HG03342 (cell line): ENCODE measurements at regions not wholly inside any gene's neighbourhood (a gene's known extent, or its start where the extent isn't known, plus 50 kb on each side); places are given as distances from the start of the nearest gene placed in this dataset.

Experiments used
- ATAC-seq: cut with Tn5 transposase; IDR thresholded peaks from one replicate; pipeline ENCODE4 v1.9.1; 2021; ENCODE audit warnings: mild to moderate bottlenecking, moderate library complexity; ENCODE audit not compliant: unreplicated experiment

DNA sequence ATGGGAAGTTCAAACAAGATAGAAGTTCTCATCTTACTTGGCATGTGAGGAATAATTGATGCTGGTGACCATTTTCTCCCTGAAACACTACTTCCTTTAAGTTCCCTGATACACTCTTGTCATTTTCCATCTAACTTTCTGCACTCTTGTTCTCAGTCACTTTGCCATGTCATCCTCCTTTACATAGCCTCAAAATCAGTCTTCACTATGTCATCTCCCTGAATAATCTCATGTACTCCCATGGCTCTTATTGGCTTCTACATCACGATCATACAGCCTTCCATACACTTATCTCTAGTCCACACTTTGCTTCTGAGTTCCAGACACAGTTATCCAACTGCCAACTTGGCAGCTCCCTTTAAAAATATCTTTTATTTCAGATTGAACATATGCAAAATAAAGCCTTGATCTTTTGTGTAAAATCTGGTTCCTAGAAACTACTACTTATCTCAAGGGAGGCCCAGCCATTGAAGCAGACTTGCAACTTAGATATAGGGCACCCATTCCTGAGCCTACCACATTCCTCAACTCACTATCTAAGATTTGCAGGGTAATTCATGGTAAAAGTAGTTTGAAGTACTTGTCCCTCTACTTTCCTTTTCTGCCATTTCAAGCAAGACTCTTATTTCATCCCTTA is 1070.2 kb upstream of the NXPH2 start:
- no peak for ATAC-seq

DNA sequence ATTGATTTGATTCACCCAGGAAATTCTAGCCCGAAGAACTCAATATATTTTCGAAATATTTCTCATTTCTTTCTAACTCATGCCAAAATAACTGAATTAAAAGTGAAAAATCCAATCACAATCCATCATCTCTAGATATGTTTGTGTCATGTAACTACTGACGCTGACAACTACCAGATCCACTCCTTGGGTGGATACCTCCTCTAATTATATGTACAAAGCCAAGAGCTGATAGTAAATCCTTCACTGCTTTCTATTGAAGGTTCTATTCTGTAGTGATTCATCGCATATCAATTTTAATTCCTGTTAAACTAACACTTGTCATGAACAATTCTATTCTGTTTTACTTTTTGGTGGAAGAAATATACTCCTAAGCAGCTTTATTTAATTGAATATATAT is 1056.6 kb upstream of the NXPH2 start:
- ATAC-seq: no peak

DNA sequence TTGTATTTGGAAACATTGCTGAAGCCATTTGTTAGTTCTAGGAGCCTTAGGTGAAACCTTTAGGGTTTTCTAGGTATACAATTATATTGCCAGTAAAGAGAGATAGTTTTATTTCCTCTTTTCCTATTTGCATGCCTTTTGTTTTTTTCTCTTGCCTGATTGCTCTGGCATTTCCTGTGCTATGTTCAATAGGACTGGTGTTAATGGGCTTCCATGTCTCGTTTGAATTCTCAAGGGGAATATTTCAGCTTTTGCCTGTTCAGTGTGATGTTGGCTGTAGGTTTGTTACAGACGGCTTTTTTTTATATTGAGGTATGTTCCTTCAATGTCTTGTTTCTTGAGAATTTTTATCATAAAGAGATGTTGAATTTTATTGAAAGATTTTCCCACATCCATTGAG is 1054.9 kb upstream of the NXPH2 start:
- no peak for ATAC-seq

DNA sequence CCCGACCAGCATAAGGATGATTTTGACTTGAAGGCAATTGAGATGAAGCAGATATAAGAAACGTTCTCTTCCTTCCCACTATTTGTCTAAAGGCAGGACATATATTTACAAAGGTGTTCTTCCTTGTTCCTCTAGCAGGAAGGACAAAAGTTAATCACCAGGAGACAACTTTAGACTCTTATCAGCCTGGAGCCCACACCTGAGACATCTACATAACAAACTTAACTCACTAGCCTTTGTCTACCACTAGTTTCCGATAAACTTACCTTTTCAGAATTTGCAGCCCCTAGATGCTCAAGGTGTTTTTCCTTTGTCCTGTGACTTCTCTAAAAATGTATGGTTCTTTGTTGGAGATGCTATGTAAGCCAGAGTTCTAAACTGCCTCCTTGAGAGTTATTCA is 1047.8 kb upstream of the NXPH2 start:
- no peak for ATAC-seq

DNA sequence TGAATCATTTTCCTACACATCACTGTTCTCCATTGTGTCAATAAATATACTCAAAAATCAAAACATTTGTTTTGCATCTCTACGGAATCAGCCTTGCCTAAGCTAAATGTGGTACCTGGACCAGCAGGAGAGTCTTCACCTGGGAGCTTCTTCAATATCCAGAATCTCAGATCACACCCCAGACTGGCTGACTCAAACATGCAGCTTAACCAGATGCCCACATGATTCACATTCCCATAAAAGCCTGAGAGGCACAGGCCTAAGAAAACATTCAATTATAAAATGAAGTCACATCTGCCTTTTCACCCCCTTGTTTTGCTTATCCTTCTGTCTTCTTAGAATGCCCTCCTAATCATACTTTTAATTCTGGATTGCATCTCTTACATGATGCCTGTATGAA is 1045.5 kb upstream of the NXPH2 start:
- no peak for ATAC-seq

DNA sequence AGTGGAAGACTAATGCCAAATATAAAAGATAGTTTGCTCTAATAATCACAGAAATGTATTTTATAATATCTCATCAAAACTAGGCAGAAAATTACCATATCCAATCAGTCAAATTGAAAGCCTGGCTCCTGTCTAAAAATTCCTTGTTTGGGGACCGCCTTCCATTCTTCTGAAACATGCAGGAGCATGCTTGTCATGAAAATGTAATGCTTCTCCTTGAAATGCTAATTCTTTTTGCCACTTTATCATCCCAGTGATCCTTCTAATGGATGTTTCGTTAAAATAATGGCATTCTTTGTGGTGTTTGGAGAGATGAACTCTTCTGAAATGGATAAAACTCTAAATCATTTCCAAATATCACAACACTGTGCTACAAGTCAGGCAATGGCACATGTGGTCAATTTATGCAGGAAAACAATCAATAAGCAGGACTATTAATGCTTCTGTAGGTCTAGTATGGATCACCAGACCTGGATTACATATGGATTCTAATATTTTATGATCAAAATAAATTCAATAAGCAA is 1039.1 kb upstream of the NXPH2 start:
- ATAC-seq: no peak

DNA sequence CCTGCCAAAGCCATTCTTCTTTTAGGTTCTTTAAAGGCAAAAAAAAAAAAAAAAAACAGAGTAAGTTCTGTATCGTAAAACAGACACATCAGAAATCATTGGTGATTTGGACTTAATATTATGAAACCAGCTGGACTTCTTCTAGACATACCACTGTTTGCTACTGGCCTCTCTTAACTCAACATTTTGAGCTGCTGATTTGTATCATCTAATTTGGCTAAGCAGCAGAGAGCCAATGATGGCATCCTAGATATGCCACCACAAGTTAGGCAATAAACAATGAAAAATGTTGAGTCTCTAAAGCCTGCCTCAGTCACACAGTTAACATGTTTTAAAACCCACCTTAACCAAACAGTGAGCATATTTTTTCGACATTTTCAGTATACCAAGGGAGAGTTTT is 1034.3 kb upstream of the NXPH2 start:
- ATAC-seq: no peak

DNA sequence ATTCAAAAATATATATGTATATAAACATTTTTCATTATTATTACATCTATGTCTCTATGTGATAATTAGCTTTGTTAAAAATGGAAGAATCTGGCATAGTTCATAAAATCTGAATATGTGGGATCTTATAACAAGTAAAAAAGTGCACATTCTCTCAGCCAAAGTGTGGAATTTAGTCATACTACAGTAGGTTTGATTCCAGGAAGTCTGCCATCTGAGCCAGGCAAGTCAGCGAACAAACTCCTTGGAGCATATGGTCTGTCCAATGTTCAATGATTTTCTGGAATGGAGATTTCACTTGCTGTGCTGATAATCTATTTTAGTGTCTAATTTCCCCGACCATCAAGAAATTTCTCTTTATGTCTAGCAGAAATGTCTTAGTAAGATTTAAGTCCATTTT is 1033.2 kb upstream of the NXPH2 start:
- no peak for ATAC-seq

DNA sequence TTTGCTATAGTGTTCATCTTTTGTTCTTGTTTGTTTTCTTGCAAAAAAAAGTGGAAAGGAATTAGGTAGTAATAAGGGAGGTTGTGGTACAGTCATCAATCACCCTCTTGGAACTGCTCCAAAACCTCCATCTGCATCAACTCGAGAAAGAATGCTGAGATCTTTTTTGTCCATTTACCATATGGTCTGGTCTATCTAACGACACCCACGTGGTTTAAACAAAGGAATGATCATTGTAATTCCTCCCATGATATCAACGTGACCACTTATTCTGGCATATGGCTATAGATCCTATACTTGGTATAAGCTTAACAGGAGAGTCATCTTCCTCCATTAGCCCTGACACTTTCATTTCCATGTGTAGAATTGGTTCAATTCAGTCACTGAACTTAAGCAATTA is 1025.3 kb upstream of the NXPH2 start:
- no peak for ATAC-seq

DNA sequence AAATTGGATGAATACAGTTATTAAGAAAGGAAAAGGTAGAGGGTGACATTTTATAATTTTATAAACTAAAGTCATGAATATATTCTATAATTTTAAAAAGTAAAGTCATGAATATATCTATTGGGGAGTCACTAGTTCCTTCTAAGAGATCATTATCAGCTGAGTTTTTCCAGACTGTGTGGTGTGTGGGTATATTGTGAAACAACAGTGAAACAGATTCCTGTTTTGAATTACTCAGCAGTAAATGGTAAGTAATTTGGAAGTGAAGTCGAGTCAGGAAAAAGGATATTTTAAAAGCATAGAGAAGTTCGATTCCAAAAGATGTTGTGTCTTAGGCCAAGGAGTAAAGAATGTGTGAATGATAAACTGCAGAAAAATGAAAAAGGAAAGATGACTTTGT is 1018.2 kb upstream of the NXPH2 start:
- ATAC-seq: no peak

DNA sequence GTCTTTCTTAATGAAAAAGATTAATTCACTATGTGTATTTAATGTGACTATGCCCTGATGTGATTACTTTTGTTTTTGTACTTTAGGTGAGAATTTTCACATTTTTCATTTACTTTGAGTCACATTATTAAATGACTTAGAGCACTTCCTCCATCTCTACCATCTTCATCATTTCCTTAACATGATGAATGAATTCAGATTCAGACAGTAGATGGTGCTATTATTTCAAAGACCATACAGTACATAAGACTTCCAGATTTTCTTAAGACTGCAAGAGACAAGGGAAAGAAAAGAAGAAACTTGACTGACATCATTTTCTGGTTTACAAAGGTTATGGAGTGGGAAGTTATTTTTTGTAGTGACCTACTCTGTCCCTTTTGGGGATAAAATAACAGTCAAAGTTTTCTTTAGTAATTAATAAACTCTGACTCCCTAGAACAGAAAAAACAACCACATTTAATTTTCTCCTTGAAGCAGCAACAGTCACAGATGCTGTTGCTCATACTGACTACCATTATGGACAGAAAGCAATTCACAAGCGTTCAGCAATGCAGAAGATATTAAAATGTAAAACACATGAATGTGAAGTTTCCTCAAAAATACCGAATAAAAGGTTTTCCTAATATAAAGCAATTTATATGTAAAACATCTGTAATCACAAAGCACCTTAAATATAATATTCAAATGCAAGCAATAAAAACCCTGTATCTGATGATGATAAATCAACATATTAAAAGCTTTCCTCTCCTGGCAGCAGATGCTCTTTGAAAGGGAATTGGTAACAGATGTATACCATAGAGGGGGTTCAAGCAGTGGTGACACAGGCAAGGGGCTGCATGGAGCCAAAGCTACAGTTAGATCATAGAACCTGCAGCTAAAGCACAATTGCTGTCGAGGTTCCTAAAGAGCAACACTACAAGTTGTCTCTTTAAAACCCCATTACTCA is 1010.9 kb upstream of the NXPH2 start:
- ATAC-seq: no peak

DNA sequence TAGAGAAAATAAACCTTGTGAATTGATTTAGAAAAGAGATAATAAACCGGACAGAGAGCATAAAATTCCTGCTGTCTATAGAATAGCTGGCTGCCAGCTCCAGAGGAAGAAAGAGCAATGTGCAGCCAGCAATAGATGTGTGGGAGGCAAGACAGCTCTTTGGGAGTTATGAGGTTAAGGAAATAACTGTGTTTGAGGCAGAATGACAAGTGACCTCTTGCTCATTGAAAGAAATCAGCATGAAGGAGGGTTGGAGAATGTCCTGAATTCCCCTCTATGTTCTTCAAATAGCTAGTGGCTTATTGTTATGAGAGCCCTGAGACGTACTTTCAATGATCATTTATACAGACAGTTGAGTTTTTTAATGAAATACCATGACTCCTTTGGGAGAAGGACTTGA is 1009.9 kb upstream of the NXPH2 start:
- no peak for ATAC-seq

DNA sequence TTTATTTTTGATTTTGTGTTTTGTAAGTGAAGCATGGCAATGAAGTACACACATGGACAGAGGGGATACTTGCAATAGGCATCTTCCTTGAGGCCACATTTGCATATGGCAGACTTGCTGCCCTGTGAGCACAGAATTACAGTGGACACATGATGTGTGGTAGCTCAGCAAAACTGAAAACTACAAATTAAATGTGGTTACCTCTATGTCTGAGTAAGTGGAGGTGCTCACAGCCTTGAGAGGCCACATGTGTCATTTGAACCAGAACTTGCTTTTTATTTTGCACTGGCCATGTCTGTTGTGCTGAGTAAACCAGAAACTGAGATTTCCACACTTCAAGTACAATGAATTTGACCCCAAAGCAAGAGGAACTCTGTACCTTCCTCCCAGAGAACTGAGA is 998.5 kb upstream of the NXPH2 start:
- no peak for ATAC-seq

DNA sequence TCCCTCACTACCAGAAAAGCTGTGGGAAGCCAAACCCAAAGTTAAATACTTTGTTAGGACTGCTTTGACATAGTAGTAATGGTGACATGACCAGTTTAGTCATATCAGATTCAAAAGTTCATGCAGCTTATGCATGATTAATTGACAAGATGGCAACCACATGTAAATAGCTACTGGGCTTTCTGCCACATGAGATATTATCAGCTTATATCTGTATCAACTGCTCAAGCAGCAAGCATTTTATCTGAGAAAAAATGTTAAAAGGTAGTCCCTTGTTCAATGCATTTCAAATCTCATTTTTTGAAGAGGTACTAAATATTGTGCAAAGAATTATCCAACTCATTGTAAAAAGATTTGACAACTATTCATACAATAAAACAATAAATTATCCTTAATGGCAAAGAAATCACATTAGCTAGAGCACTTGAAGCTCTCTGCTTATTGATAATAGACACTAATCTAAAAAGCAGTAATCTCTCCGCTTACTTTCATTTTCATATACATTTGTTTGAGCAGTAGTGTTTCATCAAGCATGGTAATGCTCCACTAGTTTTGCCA is 993.6 kb upstream of the NXPH2 start:
- no peak for ATAC-seq

DNA sequence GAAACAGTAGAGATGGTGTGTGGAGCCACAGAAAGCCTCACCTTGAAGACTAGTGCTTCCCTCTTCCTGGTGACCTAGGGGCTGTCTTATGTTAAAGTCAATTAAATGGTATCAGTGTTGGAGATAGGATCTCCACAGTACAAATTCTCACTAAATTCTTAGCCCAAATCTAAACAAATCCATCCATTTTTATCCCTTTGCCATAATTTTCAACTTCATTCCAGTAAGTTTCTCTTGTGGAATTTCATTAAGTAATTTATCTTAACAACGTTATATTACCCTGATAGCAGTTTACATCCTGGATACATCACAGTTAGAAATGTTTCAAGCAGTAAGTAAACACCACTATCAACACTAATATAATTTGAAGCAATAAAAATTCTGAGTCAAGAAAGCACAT is 989.4 kb upstream of the NXPH2 start:
- ATAC-seq: no peak

DNA sequence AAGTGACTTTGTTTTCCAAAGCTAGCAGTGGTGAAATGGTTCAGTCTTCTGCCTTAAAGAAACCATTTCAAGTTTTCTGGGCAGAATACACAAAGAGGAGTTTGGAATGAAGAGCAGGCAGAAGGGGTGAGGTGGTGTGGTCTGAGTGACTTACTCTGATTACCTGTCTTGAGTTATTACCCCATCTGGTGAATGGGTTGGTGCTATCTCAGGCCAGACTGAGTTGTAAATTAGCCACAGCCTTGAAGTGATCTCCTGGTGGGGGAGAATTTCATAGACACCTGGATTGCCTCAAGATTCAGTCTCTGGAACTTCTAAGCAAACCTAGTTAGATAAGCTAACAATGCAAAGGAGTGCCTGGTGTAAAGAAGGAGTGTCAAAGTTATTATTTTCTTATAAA is 983.5 kb upstream of the NXPH2 start:
- no peak for ATAC-seq

DNA sequence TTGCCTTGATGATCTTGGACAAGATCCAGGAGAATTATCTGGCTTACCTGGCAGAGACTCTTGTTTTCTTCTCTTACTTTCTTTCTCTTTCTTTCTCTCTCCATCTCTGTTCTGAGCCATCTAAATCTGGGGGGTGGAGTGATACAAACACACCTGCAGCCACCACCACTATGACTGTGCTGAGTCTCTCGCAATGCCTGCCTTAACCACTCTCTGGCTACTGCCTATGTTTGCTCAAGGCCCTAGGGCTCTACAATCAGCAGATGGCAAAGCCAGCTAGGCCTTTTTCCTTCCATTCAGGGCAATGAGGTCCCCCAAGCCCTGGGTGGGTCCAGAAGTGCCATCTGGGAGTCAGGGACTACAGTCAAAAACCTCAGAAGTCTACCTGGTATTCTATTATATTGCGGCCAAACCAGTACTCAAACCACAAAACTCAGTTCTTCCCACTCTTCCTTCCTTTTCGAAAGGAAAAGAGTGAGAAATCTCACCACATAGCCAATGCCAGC is 978.9 kb upstream of the NXPH2 start:
- ATAC-seq: no peak

DNA sequence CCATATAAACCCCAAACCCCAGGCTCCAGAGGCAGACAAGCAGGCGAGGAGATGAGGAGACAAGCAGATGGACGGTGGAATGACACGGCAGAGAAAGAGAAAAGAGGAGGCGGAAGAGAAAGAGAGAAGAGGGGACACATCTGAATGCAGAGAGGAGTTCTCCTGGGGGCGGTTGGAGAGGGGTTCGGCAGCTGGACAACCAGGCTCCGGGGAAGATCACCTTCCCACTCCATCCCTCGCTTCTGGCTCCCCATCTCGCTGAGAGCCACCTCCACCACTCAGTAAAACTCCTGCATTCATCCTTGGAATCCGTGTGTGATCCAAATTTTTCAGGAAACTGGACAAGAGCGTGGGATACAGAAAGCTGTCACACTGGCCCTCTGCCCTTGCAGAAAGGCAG is 966.7 kb upstream of the NXPH2 start:
- ATAC-seq: no peak

DNA sequence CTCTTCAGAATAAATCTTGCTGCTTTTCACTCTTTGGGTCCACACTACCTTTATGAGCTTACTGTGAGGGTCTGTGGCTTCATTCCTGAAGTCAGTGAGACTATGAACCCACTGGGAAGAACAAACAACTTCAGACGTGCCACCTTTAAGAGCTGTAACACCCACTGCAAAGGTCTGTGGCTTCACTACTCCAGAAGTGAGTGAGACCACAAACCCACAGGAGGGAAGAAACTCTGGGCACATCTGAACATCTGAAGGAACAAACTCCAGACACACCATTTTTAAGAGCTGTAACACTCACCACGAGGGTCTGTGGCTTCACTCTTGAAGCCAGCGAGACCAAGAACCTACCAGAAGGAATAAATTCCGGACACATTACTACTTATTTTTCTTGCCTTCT is 964.1 kb upstream of the NXPH2 start:
- no peak for ATAC-seq

DNA sequence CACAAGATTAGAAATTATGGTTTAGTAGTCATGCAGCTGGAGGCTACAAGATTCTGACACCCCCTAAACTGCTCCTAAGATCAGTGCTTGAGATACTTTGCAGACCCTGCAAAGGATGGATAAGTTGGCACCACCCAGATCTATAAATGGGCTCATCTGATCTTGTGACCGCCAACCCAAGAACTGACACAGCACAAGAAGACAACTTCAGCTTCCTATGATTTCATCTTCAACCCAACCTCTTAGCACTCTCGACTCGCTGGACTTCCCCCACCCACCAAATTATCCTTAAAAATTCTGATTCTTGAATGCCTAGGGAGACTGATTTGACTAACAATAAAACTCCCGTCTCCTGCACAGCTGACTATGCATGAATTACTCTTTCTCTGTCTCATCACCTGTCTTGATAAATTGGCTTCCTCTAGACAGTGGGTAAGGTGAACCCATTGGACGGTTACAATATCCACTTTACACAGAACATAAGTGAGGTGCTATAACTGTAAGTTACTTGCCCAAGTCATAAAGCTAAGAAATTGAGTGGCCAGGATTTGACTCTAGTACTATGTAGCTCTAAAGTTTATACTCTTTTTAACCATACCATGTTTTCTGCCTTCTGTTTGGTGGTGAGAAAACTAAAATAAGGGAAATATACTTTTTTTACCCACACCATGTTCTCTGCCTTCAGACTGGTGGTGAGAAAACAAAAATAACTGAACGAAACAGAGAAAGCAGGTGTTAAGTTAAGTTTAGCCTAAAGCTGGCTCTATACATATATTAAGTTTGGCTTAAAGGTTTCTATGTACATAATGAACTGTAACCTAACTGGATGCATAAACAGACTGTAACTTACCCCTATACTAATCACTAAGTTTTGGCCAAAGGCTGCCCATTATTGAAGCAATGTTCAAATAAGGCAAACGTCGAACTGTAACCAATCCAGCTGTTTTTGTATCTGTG is 962.3 kb upstream of the NXPH2 start:
- ATAC-seq: no peak

DNA sequence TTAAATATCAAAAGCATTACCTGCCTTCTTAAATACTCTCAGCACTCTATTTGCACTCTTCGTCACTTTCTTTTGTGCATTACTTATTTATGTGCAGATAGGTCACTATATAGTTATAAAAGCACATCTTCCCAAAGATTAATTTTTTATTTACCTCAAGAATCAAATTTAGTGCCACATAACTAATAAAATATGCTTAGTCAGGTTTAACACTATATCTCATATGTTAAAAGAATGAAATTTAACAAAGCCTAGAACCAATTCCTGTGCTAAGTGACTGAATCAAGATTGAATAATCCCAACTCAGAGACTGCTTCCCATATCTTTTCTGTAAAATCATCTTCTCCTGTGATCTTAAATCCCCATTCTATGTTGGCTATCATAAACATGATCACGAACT is 957.5 kb upstream of the NXPH2 start:
- ATAC-seq: no peak
